ENCODE measurements at regions not wholly inside any gene's neighbourhood (a gene's known extent, or its start where the extent isn't known, plus 50 kb on each side); places are given as distances from the start of the nearest gene placed in this dataset.

GRCh38 chr2:195164930-195165329, 492.1 kb upstream of the SLC39A10 start:
- intact Hi-C loops (cut with micrococcal nuclease; ENCODE audit: unreplicated experiment), result no loop called here
- ChIA-PET POLR2A (interaction anchor here (0.6 to 1.1 kb wide), 3 partner anchors 10 to 307 kb away, joined by 3 to 4 read pairs (median 3); no protein-coding TSS in a partner anchor), CTCF (ENCODE audit: unreplicated experiment) (no interaction called here)
- H3K9me3 ChIP-seq (ENCODE audit: low read length), result no peaks in the 10 kb centered on the region
- no peak overlapping the region for H3K4me2 ChIP-seq (ENCODE audit: low read length)
- no peaks in the 10 kb centered on the region for H3K79me2 ChIP-seq (ENCODE audit: insufficient read depth, low read depth, low read length)
- H3K36me3 ChIP-seq (ENCODE audit: insufficient read depth, low read length), result no peaks in the 10 kb centered on the region
- no peaks in the 10 kb centered on the region for H3K4me1 ChIP-seq (ENCODE audit: insufficient read depth, low read length, poor library complexity, severe bottlenecking)
- H3K27ac ChIP-seq (ENCODE audit: low read depth, low read length, poor library complexity, severe bottlenecking), result no peak overlapping the region
- TF ChIP-seq CTCF (conservative IDR thresholded peaks at IDR 0.05; ENCODE audit: low read length) (no peak), EZH2phosphoT487 (IDR thresholded peaks at IDR 0.05; ENCODE audit: borderline replicate concordance, low read depth, low read length) (no peak)
- H3K9me2 ChIP-seq (ENCODE audit: insufficient read depth, low read length), result no peaks in the 10 kb centered on the region
- H4K20me1 ChIP-seq (ENCODE audit: insufficient read depth, low read length), result no peaks in the 10 kb centered on the region
- no peak overlapping the region for H3K4me3 ChIP-seq (ENCODE audit: low read depth, low read length, poor library complexity, severe bottlenecking)
- no TSS peak for BruUV-seq (replicated peaks)
- no peak for DNase-seq (ENCODE audit: low spot score)
- H2AFZ ChIP-seq (ENCODE audit: low read length), result no peak overlapping the region

DNA sequence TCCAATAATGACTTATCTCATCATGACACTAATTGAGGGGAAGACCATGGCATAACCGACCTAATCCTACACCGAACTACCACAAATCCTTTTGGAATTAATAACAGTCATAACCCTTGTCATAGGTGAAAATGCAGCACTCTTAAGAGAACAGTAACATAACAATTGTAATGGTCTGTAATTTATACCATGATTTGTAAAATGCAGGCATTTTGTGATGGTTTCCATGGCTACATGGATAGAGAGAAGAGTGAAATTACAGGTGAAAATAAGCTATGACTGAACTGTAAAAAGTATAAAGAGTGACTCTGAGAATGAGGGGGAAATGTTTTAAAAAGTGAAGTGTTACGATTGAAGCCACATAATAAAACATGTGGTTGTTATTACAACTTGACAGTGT, 494.1 kb upstream of the SLC39A10 start:
- Histone ChIP-seq H3K4me1 (ENCODE audit: insufficient read depth, low read length, poor library complexity, severe bottlenecking) (no peaks in the 10 kb centered on the region), H2AFZ (ENCODE audit: low read length) (no peak overlapping the region), H3K4me2 (ENCODE audit: low read length) (no peak overlapping the region), H3K9me3 (ENCODE audit: low read length) (no peaks in the 10 kb centered on the region), H3K79me2 (ENCODE audit: insufficient read depth, low read depth, low read length) (no peaks in the 10 kb centered on the region), H3K27ac (ENCODE audit: low read depth, low read length, poor library complexity, severe bottlenecking) (no peak overlapping the region), H4K20me1 (ENCODE audit: insufficient read depth, low read length) (no peaks in the 10 kb centered on the region), H3K4me3 (ENCODE audit: low read depth, low read length, poor library complexity, severe bottlenecking) (no peak overlapping the region), H3K36me3 (ENCODE audit: insufficient read depth, low read length) (no peaks in the 10 kb centered on the region), H3K9me2 (ENCODE audit: insufficient read depth, low read length) (no peaks in the 10 kb centered on the region)
- no TSS peak for BruUV-seq (replicated peaks)
- intact Hi-C loops (cut with micrococcal nuclease; ENCODE audit: unreplicated experiment), result no loop called here
- no peak for DNase-seq (ENCODE audit: low spot score)
- no peak for TF ChIP-seq CTCF (conservative IDR thresholded peaks at IDR 0.05; ENCODE audit: low read length)
- no peak for TF ChIP-seq EZH2phosphoT487 (IDR thresholded peaks at IDR 0.05; ENCODE audit: borderline replicate concordance, low read depth, low read length)
- POLR2A ChIA-PET, result interaction anchor here (0.7 to 1.0 kb wide), 3 partner anchors 9 to 1292 kb away, joined by 3 read pairs; no protein-coding TSS in a partner anchor
- CTCF ChIA-PET (ENCODE audit: unreplicated experiment), result no interaction called here

GRCh38 chr2:195162194-195162593, 494.8 kb upstream of the SLC39A10 start:
- H3K4me2 ChIP-seq (ENCODE audit: low read length), result no peak overlapping the region
- H3K4me3 ChIP-seq (ENCODE audit: low read depth, low read length, poor library complexity, severe bottlenecking), result no peak overlapping the region
- no peaks in the 10 kb centered on the region for H3K9me3 ChIP-seq (ENCODE audit: low read length)
- BruUV-seq (replicated peaks), result no TSS peak
- H3K36me3 ChIP-seq (ENCODE audit: insufficient read depth, low read length), result no peaks in the 10 kb centered on the region
- H3K27ac ChIP-seq (ENCODE audit: low read depth, low read length, poor library complexity, severe bottlenecking), result no peak overlapping the region
- CTCF ChIA-PET (ENCODE audit: unreplicated experiment), result no interaction called here
- H3K79me2 ChIP-seq (ENCODE audit: insufficient read depth, low read depth, low read length), result no peaks in the 10 kb centered on the region
- no peaks in the 10 kb centered on the region for H4K20me1 ChIP-seq (ENCODE audit: insufficient read depth, low read length)
- POLR2A ChIA-PET, result no interaction called here
- no peak for TF ChIP-seq EZH2phosphoT487 (IDR thresholded peaks at IDR 0.05; ENCODE audit: borderline replicate concordance, low read depth, low read length)
- TF ChIP-seq CTCF (conservative IDR thresholded peaks at IDR 0.05; ENCODE audit: low read length), result no peak
- no peak overlapping the region for H2AFZ ChIP-seq (ENCODE audit: low read length)
- intact Hi-C loops (cut with micrococcal nuclease; ENCODE audit: unreplicated experiment), result no loop called here
- no peaks in the 10 kb centered on the region for H3K9me2 ChIP-seq (ENCODE audit: insufficient read depth, low read length)
- no peaks in the 10 kb centered on the region for H3K4me1 ChIP-seq (ENCODE audit: insufficient read depth, low read length, poor library complexity, severe bottlenecking)
- DNase-seq (ENCODE audit: low spot score), result no peak
